Stimulated activated CD8-positive, alpha-beta memory T cell treated with anti-CD3 and anti-CD28 coated beads, Interleukin-12 subunit alpha, Interleukin-12 subunit beta, amount 100 ng/mL, for 1 hour (primary cell): ENCODE measurements at regions not wholly inside any gene's neighbourhood (a gene's known extent, or its start where the extent isn't known, plus 50 kb on each side); places are given as distances from the start of the nearest gene placed in this dataset.

Experiments used
- DNase-seq: peaks from one replicate; pipeline ENCODE4 v3.0.0-alpha.2; 2020; ENCODE audit warnings: low read depth

GRCh38 chr4:153076861-153077260 lies 127.4 kb upstream of the TRIM2 start:
- DNase-seq, result no peak

GRCh38 chr4:153079857-153080391 lies 124.3 kb upstream of the TRIM2 start:
- DNase-seq, result no peak

GRCh38 chr4:153081006-153081580 lies 123.2 kb upstream of the TRIM2 start:
- DNase-seq, result no peak

GRCh38 chr4:153081693-153082092 lies 122.5 kb upstream of the TRIM2 start:
- DNase-seq, result no peak

GRCh38 chr4:153082322-153083301 lies 121.6 kb upstream of the TRIM2 start:
- DNase-seq, result no peak

- DNase-seq, result peak; percentile 20
Measured at GRCh38 chr4:153083447-153083947, 120.7 kb upstream of the TRIM2 start.

GRCh38 chr4:153084224-153084979 lies 119.8 kb upstream of the TRIM2 start:
- no peak for DNase-seq

GRCh38 chr4:153084980-153085630 lies 119.1 kb upstream of the TRIM2 start:
- DNase-seq, result peak; percentile 69

GRCh38 chr4:153087671-153088194 lies 116.5 kb upstream of the TRIM2 start:
- no peak for DNase-seq

- no peak for DNase-seq
Measured at GRCh38 chr4:153089742-153090141, 114.5 kb upstream of the TRIM2 start.

GRCh38 chr4:153090181-153090580 lies 114.1 kb upstream of the TRIM2 start:
- DNase-seq, result no peak

- DNase-seq, result no peak
Measured at GRCh38 chr4:153090670-153091385, 113.4 kb upstream of the TRIM2 start.

GRCh38 chr4:153093396-153093795 lies 110.8 kb upstream of the TRIM2 start:
- no peak for DNase-seq

GRCh38 chr4:153093802-153094201 lies 110.4 kb upstream of the TRIM2 start:
- DNase-seq, result no peak

GRCh38 chr4:153094435-153094834 lies 109.8 kb upstream of the TRIM2 start:
- DNase-seq, result no peak

- no peak for DNase-seq
Measured at GRCh38 chr4:153095448-153096204, 108.6 kb upstream of the TRIM2 start.

GRCh38 chr4:153096344-153096743 lies 107.9 kb upstream of the TRIM2 start:
- no peak for DNase-seq

- DNase-seq, result no peak
Measured at GRCh38 chr4:153098427-153098826, 105.8 kb upstream of the TRIM2 start.

GRCh38 chr4:153099391-153100140 lies 104.7 kb upstream of the TRIM2 start:
- DNase-seq, result no peak
